Osteoblast (primary cell): ENCODE measurements at regions not wholly inside any gene's neighbourhood (a gene's known extent, or its start where the extent isn't known, plus 50 kb on each side); places are given as distances from the start of the nearest gene placed in this dataset.

Experiments used
- DNase-seq: peaks from one replicate; pipeline ENCODE4 v3.0.0; 2011; ENCODE audit warnings: low spot score, mixed read lengths; ENCODE audit not compliant: insufficient read length; ENCODE audit errors: missing footprints
- H2AFZ ChIP-seq: 2 replicates; pipeline ENCODE4 v1.6.0; 2011; ENCODE audit warnings: mild to moderate bottlenecking, low read length
- H3K27ac ChIP-seq: 2 replicates; pipeline ENCODE4 v1.5.1; 2011; ENCODE audit warnings: mild to moderate bottlenecking, low read depth, low read length, moderate library complexity
- H3K27me3 ChIP-seq: 2 replicates; pipeline ENCODE4 v1.6.0; 2012; ENCODE audit warnings: mild to moderate bottlenecking, control low read depth, inconsistent platforms, low read length, moderate library complexity; ENCODE audit not compliant: insufficient read depth
- H3K36me3 ChIP-seq: 2 replicates; pipeline ENCODE4 v1.5.1; 2011; ENCODE audit warnings: mild to moderate bottlenecking, low read length, control low read depth, moderate library complexity; ENCODE audit not compliant: insufficient read depth
- H3K4me1 ChIP-seq: 2 replicates; pipeline ENCODE4 v1.5.1; 2011; ENCODE audit warnings: mild to moderate bottlenecking, low read length, control low read depth, moderate library complexity; ENCODE audit not compliant: insufficient read depth
- H3K4me2 ChIP-seq: 2 replicates; pipeline ENCODE4 v1.6.0; 2011; ENCODE audit warnings: mild to moderate bottlenecking, low read length; ENCODE audit not compliant: insufficient read depth
- H3K4me3 ChIP-seq: fragments of 200-600 bp; sonication (generic); 3 replicates; pipeline ENCODE4 v1.5.1; 2012; ENCODE audit warnings: mild to moderate bottlenecking, low read length, inconsistent platforms; ENCODE audit not compliant: insufficient read depth
- H3K79me2 ChIP-seq: 2 replicates; pipeline ENCODE4 v1.6.0; 2012; ENCODE audit warnings: mild to moderate bottlenecking, low read length, control low read depth, inconsistent platforms; ENCODE audit not compliant: insufficient read depth
- H3K9me3 ChIP-seq: 2 replicates; pipeline ENCODE4 v1.5.1; 2011; ENCODE audit warnings: low read depth, low read length, control low read depth
- H4K20me1 ChIP-seq: 2 replicates; pipeline ENCODE4 v1.6.0; 2012; ENCODE audit warnings: mild to moderate bottlenecking, low read length, control low read depth; ENCODE audit not compliant: insufficient read depth
- CTCF ChIP-seq: IDR thresholded peaks from 2 replicates; pipeline ENCODE4 v1.5.1; 2011; ENCODE audit warnings: mild to moderate bottlenecking, low read depth, low read length, moderate library complexity; ENCODE audit errors: extremely low read depth

GRCh38 chr12:60169904-60170303, 574.1 kb downstream of the SLC16A7 start:
- H3K9me3 ChIP-seq, result no peaks in the 10 kb centered on the region
- H3K27ac ChIP-seq, result no peak overlapping the region
- H3K4me1 ChIP-seq, result no peaks in the 10 kb centered on the region
- no peak for DNase-seq
- no peaks in the 10 kb centered on the region for H4K20me1 ChIP-seq
- no peaks in the 10 kb centered on the region for H3K27me3 ChIP-seq
- no peak overlapping the region for H3K4me3 ChIP-seq
- no peak overlapping the region for H2AFZ ChIP-seq
- H3K36me3 ChIP-seq, result no peaks in the 10 kb centered on the region
- H3K79me2 ChIP-seq, result no peaks in the 10 kb centered on the region
- TF ChIP-seq CTCF, result no peak
- no peak overlapping the region for H3K4me2 ChIP-seq

DNA sequence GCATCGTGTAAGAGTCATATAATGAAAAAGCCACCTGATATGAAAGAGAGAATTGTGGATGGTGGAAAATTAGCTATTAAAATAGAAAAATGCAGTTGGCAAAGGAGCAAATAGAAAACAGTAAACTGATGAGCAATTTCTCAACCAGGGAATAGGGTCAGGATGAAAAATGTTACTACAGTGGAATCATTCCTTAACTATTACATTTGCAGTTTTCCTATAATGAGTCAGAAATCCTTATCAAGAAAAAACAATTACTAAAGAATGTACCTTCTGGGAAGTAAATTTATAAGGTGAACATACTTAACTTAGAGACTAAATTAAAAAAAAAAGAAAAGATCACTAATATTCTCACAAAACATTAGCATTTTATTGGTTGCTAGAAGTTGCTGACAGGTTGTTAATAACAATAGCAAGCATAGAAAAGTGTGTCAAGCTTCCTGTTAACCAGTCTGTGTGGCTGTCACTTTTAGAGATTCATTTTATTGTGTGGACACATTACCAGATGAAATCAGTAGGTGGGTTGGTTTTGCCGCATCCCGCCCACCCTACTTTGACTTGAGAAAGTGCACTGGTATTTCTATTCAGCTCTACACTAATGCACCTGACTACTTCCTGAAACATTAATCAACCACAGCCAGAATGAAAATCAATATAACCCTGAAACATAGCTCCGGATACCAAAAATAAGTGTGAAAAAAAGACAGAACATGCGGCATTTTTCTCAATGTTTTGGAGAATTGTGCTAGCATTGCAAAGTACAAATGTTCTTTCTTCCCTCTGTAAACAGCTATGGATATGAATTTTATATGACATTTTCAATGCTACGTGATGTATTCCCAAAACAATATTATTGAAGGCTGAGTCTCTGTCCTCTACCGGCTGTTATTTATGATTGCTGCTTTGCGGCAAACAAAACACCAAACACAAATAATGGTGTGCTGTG, 576.7 kb downstream of the SLC16A7 start:
- Histone ChIP-seq H2AFZ (no peak overlapping the region), H4K20me1 (no peaks in the 10 kb centered on the region), H3K9me3 (no peaks in the 10 kb centered on the region), H3K4me3 (no peak overlapping the region), H3K79me2 (no peaks in the 10 kb centered on the region), H3K36me3 (no peaks in the 10 kb centered on the region), H3K27ac (no peak overlapping the region), H3K4me1 (no peaks in the 10 kb centered on the region), H3K4me2 (no peak overlapping the region), H3K27me3 (no peaks in the 10 kb centered on the region)
- DNase-seq, result no peak
- no peak for TF ChIP-seq CTCF

- no peaks in the 10 kb centered on the region for H3K4me1 ChIP-seq
- no peak overlapping the region for H3K27ac ChIP-seq
- no peak overlapping the region for H2AFZ ChIP-seq
- H3K4me3 ChIP-seq, result no peak overlapping the region
- no peaks in the 10 kb centered on the region for H3K9me3 ChIP-seq
- H3K79me2 ChIP-seq, result no peaks in the 10 kb centered on the region
- H3K27me3 ChIP-seq, result no peaks in the 10 kb centered on the region
- no peaks in the 10 kb centered on the region for H4K20me1 ChIP-seq
- TF ChIP-seq CTCF, result no peak
- DNase-seq, result no peak
- H3K36me3 ChIP-seq, result no peaks in the 10 kb centered on the region
- no peak overlapping the region for H3K4me2 ChIP-seq
Observed at GRCh38 chr12:60173224-60174170, 577.7 kb downstream of the SLC16A7 start.
